HCT116 (cell line): ENCODE measurements at regions not wholly inside any gene's neighbourhood (a gene's known extent, or its start where the extent isn't known, plus 50 kb on each side); places are given as distances from the start of the nearest gene placed in this dataset.

ENCODE experiments used
- ATAC-seq: fragments of 200-7000 bp; cut with Tn5 transposase; 2 replicates; pipeline ENCODE4 v1.9.1; 2020; ENCODE audit warnings: mild to moderate bottlenecking, moderate library complexity
- BruUV-seq: library from RNA; stranded (reverse); fragments of 400-500 nt; replicated peaks from 2 replicates; lab custom pipeline; 2021; lab: Mats Ljungman, UMichigan
- CTCF ChIA-PET: fragments of 300-600 bp; sonication (Branson Sonifier 250); formaldehyde crosslinking; loops from one replicate; lab custom pipeline; 2021; ENCODE audit warnings: antibody characterized with exemption; lab: Charles Lee
- POLR2A ChIA-PET: fragments of 300-600, 350-600 bp; sonication (Branson Sonifier 250); formaldehyde crosslinking; loops from one replicate; lab custom pipeline; 2021; ENCODE audit warnings: antibody characterized with exemption; lab: Charles Lee
- RAD21 ChIA-PET, 2 experiments: fragments of 300-600 bp; sonication (Branson Sonifier 250); formaldehyde crosslinking; loops; one replicate each; lab custom pipeline; 2023; ENCODE audit warnings: low total read pairs in 2 of 2; ENCODE audit not compliant: uncharacterized antibody in 2 of 2, unreplicated experiment in 2 of 2, low non-redundant PET in 1 of 2; lab: Charles Lee
- DNase-seq: peaks from one replicate; pipeline ENCODE4 v3.0.0-alpha.2; 2010; ENCODE audit warnings: low read depth, low spot score
- H2AFZ ChIP-seq: fragments of 200-600 bp; shearing (Covaris generic), sonication (generic); 2 replicates; pipeline ENCODE4 v1.6.1; 2017; ENCODE audit warnings: low read depth, mixed run types, mixed read lengths, antibody characterized with exemption, low read length; ENCODE audit not compliant: poor library complexity, severe bottlenecking
- H3K27ac ChIP-seq: 2 replicates; pipeline ENCODE4 v1.5.1; 2012; ENCODE audit warnings: low read depth, low read length
- H3K27me3 ChIP-seq: fragments of 200-600 bp; sonication (generic); 2 replicates; pipeline ENCODE4 v1.6.1; 2016; ENCODE audit warnings: mixed run types, low read length, mixed read lengths; ENCODE audit not compliant: insufficient read depth
- H3K36me3 ChIP-seq, 2 experiments: fragments of 200-500 bp in 1 of 2; fragments of 200-600 bp in 1 of 2; sonication (Bioruptor generic) in 1 of 2; sonication (generic) in 1 of 2; 2 replicates each; pipeline versions ENCODE4 v1.5.1 to v1.6.1; 2014 to 2016; ENCODE audit warnings: low read length in 2 of 2, inconsistent platforms in 1 of 2, mixed read lengths in 1 of 2, mixed run types in 1 of 2; ENCODE audit not compliant: insufficient read depth in 2 of 2, control insufficient read depth in 1 of 2
- H3K4me1 ChIP-seq, 2 experiments: fragments of 200-600 bp in 1 of 2; sonication (generic) in 1 of 2; 2 replicates each; pipeline versions ENCODE4 v1.5.1 to v1.6.1; 2012 to 2017; ENCODE audit warnings: low read length in 2 of 2, inconsistent platforms in 1 of 2, mild to moderate bottlenecking in 1 of 2, mixed read lengths in 1 of 2, mixed run types in 1 of 2, moderate library complexity in 1 of 2; ENCODE audit not compliant: insufficient read depth in 2 of 2, control insufficient read depth in 1 of 2
- H3K4me2 ChIP-seq: fragments of 200-600 bp; sonication (generic); 2 replicates; pipeline ENCODE4 v1.6.1; 2017; ENCODE audit warnings: mixed run types, low read length, mixed read lengths
- H3K4me3 ChIP-seq, 2 experiments: fragments of 200-600 bp in 1 of 2; sonication (generic) in 1 of 2; replicated peaks in 1 of 2; 2 replicates each; pipeline ENCODE4 v1.5.1; 2011 to 2016; ENCODE audit warnings: low read length in 2 of 2, control low read depth in 1 of 2, low read depth in 1 of 2, mild to moderate bottlenecking in 1 of 2, mixed read lengths in 1 of 2, mixed run types in 1 of 2
- H3K79me2 ChIP-seq: fragments of 200-600 bp; sonication (generic); 2 replicates; pipeline ENCODE4 v1.6.1; 2017; ENCODE audit warnings: mild to moderate bottlenecking, mixed run types, low read length, moderate library complexity, mixed read lengths; ENCODE audit not compliant: insufficient read depth
- H3K9ac ChIP-seq: fragments of 200-600 bp; sonication (generic); 2 replicates; pipeline ENCODE4 v1.6.1; 2016; ENCODE audit warnings: low read length, mixed read lengths
- H3K9me2 ChIP-seq: fragments of 200-600 bp; sonication (generic), shearing (Covaris generic); 2 replicates; pipeline ENCODE4 v1.6.1; 2017; ENCODE audit warnings: mixed run types, mild to moderate bottlenecking, moderate library complexity; ENCODE audit not compliant: insufficient read depth
- H3K9me3 ChIP-seq, 2 experiments: fragments of 200-500 bp in 1 of 2; fragments of 200-600 bp in 1 of 2; sonication (Bioruptor generic) in 1 of 2; sonication (generic) in 1 of 2; 2 replicates each; pipeline ENCODE4 v1.6.1; 2014 to 2017; ENCODE audit warnings: low read length in 2 of 2, mixed read lengths in 2 of 2, inconsistent platforms in 1 of 2, low read depth in 1 of 2, mild to moderate bottlenecking in 1 of 2, mixed run types in 1 of 2, moderate library complexity in 1 of 2; ENCODE audit not compliant: control insufficient read depth in 1 of 2, insufficient read depth in 1 of 2
- H4K20me1 ChIP-seq: fragments of 200-600 bp; sonication (generic), shearing (Covaris generic); 2 replicates; pipeline ENCODE4 v1.6.1; 2017; ENCODE audit warnings: mixed run types, mild to moderate bottlenecking, moderate library complexity; ENCODE audit not compliant: insufficient read depth
- EZH2 ChIP-seq: fragments of 200-600 bp; sonication (generic); IDR thresholded peaks from 2 replicates; pipeline ENCODE4 v1.6.1; 2017; ENCODE audit warnings: antibody characterized with exemption, mixed run types
- JUND ChIP-seq: IDR thresholded peaks from 2 replicates; pipeline ENCODE4 v1.6.1; 2012
- POLR2A ChIP-seq: IDR thresholded peaks from 2 replicates; pipeline ENCODE4 v1.7.0; 2011; ENCODE audit warnings: borderline replicate concordance; ENCODE audit not compliant: insufficient read depth, insufficient read length; ENCODE audit errors: extremely low read depth
- RAD21 ChIP-seq: IDR thresholded peaks from 2 replicates; pipeline ENCODE4 v1.6.1; 2012; ENCODE audit warnings: low read depth, mild to moderate bottlenecking
- TCF7L2 ChIP-seq: IDR thresholded peaks from 2 replicates; pipeline ENCODE4 v1.7.0; 2011; ENCODE audit warnings: borderline replicate concordance, inconsistent platforms; ENCODE audit not compliant: insufficient read depth, insufficient read length; ENCODE audit errors: extremely low read depth
- intact Hi-C: fragments of 100-400 bp; cut with micrococcal nuclease; formaldehyde crosslinking; loops from 2 replicates; pipeline ENCODE4 v1.10.0; 2022
- TF ChIP-seq, protein P1 (sequence below): IDR thresholded peaks from 2 replicates; pipeline ENCODE4 v1.6.1; 2011; ENCODE audit warnings: mild to moderate bottlenecking, low read length, moderate library complexity; ENCODE audit not compliant: insufficient replicate concordance; ENCODE audit errors: extremely low read depth
- TF ChIP-seq, protein P2 (sequence below): IDR thresholded peaks from 2 replicates; pipeline ENCODE4 v1.6.1; 2012; ENCODE audit warnings: low read depth
- TF ChIP-seq, protein P3 (sequence below): IDR thresholded peaks from 2 replicates; pipeline ENCODE4 v1.6.1; 2012

DNA sequence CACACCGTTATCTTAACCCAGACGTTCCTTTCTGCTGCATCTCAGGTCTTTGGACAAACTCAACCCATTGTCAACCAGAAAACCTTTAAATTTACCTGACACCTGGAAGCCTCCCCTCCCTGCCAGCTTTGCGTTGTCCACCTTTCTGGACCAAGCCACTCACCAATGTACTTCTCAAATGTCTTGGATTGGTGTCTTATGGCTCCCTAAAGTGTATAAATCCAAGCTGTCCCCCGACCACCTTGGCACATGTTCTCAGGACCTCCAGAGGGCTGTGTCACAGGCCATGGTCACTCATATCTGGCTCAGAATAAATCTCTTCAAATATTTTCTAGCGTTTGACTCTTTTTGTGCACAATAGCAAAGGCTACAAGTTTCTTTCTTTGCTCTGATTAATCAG, 250.0 kb downstream of the DLL1 start:
- POLR2A ChIA-PET, result no interaction called here
- H3K27me3 ChIP-seq, result no peaks in the 10 kb centered on the region
- H2AFZ ChIP-seq, result no peak overlapping the region
- no peak overlapping the region for H3K27ac ChIP-seq
- intact Hi-C loops, result no loop called here
- no peaks in the 10 kb centered on the region for H3K9me3 ChIP-seq
- H3K36me3 ChIP-seq, result no peaks in the 10 kb centered on the region
- H3K9me2 ChIP-seq, result no peaks in the 10 kb centered on the region
- DNase-seq, result no peak
- TF ChIP-seq, protein P1, sequence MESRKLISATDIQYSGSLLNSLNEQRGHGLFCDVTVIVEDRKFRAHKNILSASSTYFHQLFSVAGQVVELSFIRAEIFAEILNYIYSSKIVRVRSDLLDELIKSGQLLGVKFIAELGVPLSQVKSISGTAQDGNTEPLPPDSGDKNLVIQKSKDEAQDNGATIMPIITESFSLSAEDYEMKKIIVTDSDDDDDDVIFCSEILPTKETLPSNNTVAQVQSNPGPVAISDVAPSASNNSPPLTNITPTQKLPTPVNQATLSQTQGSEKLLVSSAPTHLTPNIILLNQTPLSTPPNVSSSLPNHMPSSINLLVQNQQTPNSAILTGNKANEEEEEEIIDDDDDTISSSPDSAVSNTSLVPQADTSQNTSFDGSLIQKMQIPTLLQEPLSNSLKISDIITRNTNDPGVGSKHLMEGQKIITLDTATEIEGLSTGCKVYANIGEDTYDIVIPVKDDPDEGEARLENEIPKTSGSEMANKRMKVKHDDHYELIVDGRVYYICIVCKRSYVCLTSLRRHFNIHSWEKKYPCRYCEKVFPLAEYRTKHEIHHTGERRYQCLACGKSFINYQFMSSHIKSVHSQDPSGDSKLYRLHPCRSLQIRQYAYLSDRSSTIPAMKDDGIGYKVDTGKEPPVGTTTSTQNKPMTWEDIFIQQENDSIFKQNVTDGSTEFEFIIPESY, result no peak
- TF ChIP-seq TCF7L2, result no peak
- TF ChIP-seq EZH2, result no peak
- no peak for TF ChIP-seq POLR2A
- TF ChIP-seq RAD21, result no peak
- TF ChIP-seq JUND, result no peak
- TF ChIP-seq, protein P2, sequence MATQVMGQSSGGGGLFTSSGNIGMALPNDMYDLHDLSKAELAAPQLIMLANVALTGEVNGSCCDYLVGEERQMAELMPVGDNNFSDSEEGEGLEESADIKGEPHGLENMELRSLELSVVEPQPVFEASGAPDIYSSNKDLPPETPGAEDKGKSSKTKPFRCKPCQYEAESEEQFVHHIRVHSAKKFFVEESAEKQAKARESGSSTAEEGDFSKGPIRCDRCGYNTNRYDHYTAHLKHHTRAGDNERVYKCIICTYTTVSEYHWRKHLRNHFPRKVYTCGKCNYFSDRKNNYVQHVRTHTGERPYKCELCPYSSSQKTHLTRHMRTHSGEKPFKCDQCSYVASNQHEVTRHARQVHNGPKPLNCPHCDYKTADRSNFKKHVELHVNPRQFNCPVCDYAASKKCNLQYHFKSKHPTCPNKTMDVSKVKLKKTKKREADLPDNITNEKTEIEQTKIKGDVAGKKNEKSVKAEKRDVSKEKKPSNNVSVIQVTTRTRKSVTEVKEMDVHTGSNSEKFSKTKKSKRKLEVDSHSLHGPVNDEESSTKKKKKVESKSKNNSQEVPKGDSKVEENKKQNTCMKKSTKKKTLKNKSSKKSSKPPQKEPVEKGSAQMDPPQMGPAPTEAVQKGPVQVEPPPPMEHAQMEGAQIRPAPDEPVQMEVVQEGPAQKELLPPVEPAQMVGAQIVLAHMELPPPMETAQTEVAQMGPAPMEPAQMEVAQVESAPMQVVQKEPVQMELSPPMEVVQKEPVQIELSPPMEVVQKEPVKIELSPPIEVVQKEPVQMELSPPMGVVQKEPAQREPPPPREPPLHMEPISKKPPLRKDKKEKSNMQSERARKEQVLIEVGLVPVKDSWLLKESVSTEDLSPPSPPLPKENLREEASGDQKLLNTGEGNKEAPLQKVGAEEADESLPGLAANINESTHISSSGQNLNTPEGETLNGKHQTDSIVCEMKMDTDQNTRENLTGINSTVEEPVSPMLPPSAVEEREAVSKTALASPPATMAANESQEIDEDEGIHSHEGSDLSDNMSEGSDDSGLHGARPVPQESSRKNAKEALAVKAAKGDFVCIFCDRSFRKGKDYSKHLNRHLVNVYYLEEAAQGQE, result no peak
- TF ChIP-seq, protein P3, sequence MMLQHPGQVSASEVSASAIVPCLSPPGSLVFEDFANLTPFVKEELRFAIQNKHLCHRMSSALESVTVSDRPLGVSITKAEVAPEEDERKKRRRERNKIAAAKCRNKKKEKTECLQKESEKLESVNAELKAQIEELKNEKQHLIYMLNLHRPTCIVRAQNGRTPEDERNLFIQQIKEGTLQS, result no peak
- TF ChIP-seq, all 23 proteins: peak for 0
- RAD21 ChIA-PET, result no interaction called here
- Histone ChIP-seq H3K4me1 (peaks cover 0 to 14% of the 10 kb centered on the region in 2 experiments; a peak in 2 of 4 replicates), H3K4me3 (no peak overlapping the region), H3K79me2 (no peaks in the 10 kb centered on the region), H3K9ac (no peak overlapping the region), H3K4me2 (no peak overlapping the region), H4K20me1 (no peaks in the 10 kb centered on the region)
- no peak for ATAC-seq
- no TSS peak for BruUV-seq
- CTCF ChIA-PET, result no interaction called here
